DMS114 treated with DMSO at 0.1 percent for 48 hours (cell line): ENCODE measurements at regions not wholly inside any gene's neighbourhood (a gene's known extent, or its start where the extent isn't known, plus 50 kb on each side); places are given as distances from the start of the nearest gene placed in this dataset.
"Not testable (repeated sequence)": the region's sequence is repeated elsewhere in the genome, so short reads cannot be mapped to it uniquely, and the experiment has no call there.

Source experiments
- DNase-seq: peaks from one replicate; lab custom pipeline; 2025; ENCODE audit not compliant: unreplicated experiment; lab: John Stamatoyannopoulos, UW

DNA sequence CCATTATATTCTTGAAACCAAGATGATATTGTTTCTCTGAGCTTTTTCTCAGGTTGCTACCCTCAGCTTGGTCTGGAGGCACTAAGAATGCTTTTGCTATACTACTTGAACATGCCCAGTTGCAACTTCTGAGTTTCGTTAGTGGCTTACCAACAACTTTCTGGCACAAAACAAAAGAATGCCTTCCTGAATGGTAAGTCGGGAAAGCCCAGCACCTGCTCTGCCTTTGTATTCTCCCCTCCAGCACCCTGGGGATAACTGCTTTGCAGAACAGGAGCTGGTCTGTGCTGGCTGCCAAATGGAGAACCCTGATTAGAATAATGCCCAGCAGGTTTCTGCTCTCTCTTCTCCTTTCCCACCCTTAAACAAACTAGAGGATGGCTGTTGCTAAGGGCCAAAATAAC, 149.3 kb downstream of the TGFB2 start:
- no peak for DNase-seq

GRCh38 chr1:218495931-218496330, 150.8 kb downstream of the TGFB2 start:
- no peak for DNase-seq

DNA sequence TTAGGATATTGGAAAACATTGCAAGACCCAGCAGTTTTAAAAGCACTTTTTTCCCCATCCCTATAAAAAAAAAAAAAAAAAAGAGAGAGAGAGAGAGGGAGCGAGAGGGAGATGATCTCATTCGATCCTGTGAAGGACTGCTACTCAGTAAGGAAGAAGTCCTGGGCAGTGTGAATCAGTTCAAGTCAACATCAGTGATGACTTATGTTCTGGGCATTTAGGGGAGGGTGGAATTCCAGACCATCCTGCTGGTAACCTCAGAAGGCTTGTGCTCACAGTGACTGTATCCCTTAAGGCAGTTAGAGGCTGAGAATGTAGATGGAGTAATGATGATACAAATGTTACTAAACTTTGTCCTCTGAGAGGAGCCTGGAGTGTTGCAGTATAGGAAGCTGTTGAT, 151.4 kb downstream of the TGFB2 start:
- DNase-seq, result no peak

GRCh38 chr1:218498056-218498938, 153.2 kb downstream of the TGFB2 start:
- no peak for DNase-seq

DNA sequence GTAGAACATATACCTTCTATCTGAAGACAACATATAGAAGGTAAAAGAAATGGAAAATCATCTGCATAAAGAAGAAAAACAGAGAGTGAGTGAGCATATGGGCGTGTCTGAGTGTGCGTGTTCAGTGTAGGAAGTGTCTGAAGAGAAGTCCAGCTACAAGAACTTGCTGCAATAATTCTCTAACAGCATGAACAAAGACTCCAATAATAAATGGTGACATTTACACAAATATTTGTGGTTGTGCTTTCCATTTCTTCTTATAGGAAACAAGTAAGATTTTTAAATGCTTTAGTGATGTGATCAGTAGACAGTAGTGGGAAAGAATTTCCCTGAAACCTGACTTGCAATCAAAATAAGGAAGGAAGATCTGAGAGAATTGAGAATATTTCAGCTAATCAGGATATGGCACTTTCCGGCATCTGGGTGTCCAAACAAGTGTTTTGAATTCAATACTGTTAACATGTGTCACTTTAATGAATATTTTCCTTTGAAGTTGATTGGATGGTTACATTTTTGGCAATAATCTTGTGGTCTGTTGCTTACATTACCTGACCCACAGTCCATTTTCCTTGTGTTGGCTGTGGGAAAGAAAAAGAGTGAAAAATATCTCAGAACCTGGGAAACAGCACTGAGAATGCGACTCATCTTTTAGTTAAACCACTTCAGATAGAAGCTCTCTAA, 154.0 kb downstream of the TGFB2 start:
- DNase-seq, result no peak

DNA sequence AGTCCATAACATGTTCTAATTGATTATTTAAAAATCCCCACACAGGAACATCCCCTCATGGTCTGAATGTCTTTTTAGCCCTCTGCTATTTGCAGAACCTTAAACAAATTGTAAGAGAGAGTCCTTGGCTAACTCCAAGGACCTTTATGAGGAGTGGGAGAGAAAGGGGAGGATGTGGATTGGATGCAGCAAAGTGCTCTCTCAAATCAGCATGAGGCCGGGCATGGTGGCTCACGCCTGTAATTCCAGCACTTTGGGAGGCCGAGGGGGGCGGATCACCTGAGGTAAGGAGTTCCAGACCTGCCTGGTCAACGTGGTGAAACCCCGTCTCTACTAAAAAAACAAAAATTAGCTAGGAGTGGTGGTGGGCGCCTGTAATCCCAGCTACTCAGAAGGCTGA, 154.8 kb downstream of the TGFB2 start:
- DNase-seq, result no peak

DNA sequence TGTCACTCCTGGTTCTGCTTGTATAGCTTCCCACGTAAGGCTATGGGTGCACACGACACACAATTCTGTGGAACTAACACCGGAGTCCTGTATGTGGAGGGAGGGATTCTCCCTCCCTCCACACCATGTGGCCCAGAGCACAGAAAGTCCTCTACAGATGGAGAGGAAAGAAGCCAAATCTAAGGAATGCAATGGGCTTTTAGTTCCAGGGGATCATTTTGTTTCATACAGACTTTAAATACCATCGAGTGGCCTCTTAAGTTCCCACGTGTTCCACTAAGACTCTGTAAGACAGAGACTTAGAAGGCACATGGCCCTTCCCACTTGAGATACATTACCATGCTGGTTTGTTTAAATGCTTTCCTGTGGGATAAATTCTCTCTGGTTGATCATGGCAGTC, 156.0 kb downstream of the TGFB2 start:
- DNase-seq, result no peak

DNA sequence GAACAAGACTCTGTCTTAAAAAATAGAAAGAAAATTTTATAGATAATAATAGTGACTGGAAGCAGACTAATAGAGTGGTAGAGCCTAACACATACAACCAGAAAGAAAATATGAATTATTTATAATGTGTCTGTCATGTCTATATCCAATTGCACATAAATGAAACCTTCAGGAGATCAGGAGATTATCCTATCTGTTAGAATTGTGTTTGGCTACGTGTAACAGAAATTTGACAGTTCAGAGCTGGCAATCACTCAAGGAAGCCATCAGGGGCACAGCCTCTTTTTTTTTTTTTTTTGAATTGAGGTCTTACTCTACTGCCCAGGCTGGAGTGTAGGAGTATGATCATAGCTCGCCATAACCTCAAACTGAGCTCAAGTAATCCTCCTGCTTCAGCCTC, 157.2 kb downstream of the TGFB2 start:
- DNase-seq, result no peak

- no peak for DNase-seq
Observed at GRCh38 chr1:218503102-218503501, 158.0 kb downstream of the TGFB2 start.

GRCh38 chr1:218507355-218508002, 162.3 kb downstream of the TGFB2 start:
- no peak for DNase-seq

- DNase-seq, result no peak
Observed at GRCh38 chr1:218510153-218510772, 165.1 kb downstream of the TGFB2 start.

GRCh38 chr1:218513328-218513727, 168.2 kb downstream of the TGFB2 start:
- no peak for DNase-seq

DNA sequence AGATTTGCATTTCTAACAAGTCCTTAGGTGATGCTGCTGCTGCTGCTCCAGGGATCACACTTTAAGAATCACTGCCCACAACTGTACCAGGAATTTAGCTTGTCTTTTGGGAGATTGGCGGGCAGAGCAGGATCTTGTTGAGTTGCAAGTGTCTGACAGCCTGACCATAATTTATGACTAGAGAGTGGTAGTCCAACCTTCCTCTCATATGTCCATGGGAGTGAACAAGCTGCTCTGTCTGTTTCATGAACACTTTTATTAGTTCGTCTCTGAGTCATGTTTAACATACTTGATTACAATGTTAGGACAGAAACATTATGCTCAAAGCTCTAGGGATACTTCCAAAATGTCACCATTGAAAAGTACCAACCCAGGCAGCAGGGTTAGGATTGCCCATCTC, 169.6 kb downstream of the TGFB2 start:
- DNase-seq, result no peak

- DNase-seq, result no peak
Observed at GRCh38 chr1:218516526-218516925, 171.4 kb downstream of the TGFB2 start.

DNA sequence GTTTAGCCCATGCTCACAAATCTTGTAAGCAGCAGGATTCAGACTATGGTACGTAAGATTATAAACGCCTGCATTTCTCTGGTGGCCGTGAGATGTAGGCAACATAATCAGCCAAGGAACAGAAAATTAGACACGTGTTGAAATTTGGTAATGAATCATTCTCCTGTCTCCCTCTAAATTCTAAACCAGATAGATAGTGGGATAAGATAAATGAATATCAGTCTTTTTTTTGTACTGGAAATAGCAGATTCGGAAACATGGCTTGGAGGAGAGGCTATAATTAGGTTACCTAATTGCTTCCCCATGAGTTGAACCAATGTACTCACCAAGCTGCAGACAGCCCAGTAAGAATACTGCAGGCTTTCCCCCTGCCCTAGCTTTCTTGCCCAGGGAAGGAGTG, 172.3 kb downstream of the TGFB2 start:
- no peak for DNase-seq

- DNase-seq, result no peak
Observed at GRCh38 chr1:218518216-218518740, 173.1 kb downstream of the TGFB2 start.

GRCh38 chr1:218520646-218521045, 175.5 kb downstream of the TGFB2 start:
- DNase-seq, result not testable (repeated sequence)

DNA sequence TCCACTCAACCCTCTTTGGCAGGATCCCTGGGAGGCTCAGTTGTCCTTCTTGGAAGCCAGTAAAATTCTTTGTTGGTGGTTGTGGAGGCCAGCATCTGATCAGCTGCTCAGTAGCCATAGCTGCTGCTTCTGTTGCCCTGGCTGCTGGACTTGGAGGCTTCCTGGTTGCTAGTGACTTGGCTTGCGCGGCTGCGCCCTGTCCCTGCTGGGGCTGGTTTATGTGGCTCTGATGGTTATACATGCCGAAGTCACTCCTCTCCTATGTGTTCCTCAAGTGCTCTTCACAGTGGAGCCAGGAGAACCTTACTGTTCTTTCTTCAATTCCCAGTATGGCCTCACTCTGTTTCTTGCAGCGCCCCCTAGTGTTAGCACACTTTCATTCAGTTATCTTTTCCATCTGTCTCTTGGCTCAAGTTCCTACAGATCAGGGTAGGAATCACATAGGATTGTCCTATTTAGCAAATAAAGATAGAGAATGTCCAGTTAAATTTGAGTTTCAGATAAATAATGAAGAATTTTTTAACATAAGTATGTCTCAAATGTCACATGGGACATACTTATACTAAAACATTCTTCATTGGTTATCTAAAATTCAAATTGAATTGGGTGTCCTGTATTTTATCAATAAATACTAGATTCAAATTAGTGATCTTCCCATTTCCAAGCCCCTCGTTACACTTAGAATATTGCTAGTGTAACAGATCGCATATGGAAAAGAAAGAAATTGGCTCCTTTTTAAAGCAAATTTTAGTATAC, 176.5 kb downstream of the TGFB2 start:
- no peak for DNase-seq

GRCh38 chr1:218524526-218524925, 179.4 kb downstream of the TGFB2 start:
- no peak for DNase-seq

DNA sequence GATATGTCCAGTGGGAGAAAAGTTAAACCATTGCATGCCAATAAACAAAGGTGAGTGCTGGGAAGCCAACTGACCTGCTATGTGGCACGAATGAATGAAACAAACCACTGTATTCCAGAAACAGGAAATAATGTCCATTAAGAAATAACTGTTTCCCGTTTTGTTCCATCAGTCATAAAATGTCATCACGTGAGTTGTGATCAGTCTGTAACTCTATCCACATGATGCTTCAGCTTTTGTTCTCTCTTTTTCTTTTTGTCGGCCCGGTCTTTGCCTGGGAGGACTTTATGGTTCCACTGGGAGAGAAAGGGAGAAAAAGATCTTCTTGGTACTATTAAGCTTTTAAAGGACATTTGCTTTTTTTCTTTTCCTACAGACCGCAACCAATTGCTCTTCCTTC, 179.9 kb downstream of the TGFB2 start:
- no peak for DNase-seq
